Osteocyte (in vitro differentiated cells): ENCODE measurements at regions not wholly inside any gene's neighbourhood (a gene's known extent, or its start where the extent isn't known, plus 50 kb on each side); places are given as distances from the start of the nearest gene placed in this dataset.
"Not testable (repeated sequence)": the region's sequence is repeated elsewhere in the genome, so short reads cannot be mapped to it uniquely, and the experiment has no call there.

Experiments
- DNase-seq: peaks from one replicate; pipeline ENCODE4 v3.0.0; 2021; ENCODE audit warnings: mixed read lengths; ENCODE audit not compliant: unreplicated experiment; ENCODE audit errors: extremely low spot score
- H3K27ac Mint-ChIP-seq: one replicate; pipeline ENCODE4 v1.8.0; 2021; ENCODE audit warnings: mild to moderate bottlenecking, mixed read lengths; ENCODE audit not compliant: unreplicated experiment
- H3K27me3 Mint-ChIP-seq: one replicate; pipeline ENCODE4 v1.8.0; 2021; ENCODE audit warnings: mixed read lengths; ENCODE audit not compliant: unreplicated experiment
- H3K36me3 Mint-ChIP-seq: one replicate; pipeline ENCODE4 v1.8.0; 2021; ENCODE audit warnings: mixed read lengths; ENCODE audit not compliant: unreplicated experiment
- H3K4me1 Mint-ChIP-seq: one replicate; pipeline ENCODE4 v1.8.0; 2021; ENCODE audit warnings: mixed read lengths; ENCODE audit not compliant: unreplicated experiment
- H3K4me3 Mint-ChIP-seq: one replicate; pipeline ENCODE4 v1.8.0; 2021; ENCODE audit warnings: mild to moderate bottlenecking, moderate library complexity, mixed read lengths; ENCODE audit not compliant: unreplicated experiment
- H3K9me3 Mint-ChIP-seq: one replicate; pipeline ENCODE4 v1.8.0; 2021; ENCODE audit warnings: mixed read lengths; ENCODE audit not compliant: unreplicated experiment
- TF ChIP-seq, protein P1 (sequence below): fragments of 200-600 bp; sonication (generic); IDR thresholded peaks from 2 replicates; pipeline ENCODE4 v1.5.0; 2021; ENCODE audit warnings: antibody characterized with exemption, mild to moderate bottlenecking, moderate library complexity

DNA sequence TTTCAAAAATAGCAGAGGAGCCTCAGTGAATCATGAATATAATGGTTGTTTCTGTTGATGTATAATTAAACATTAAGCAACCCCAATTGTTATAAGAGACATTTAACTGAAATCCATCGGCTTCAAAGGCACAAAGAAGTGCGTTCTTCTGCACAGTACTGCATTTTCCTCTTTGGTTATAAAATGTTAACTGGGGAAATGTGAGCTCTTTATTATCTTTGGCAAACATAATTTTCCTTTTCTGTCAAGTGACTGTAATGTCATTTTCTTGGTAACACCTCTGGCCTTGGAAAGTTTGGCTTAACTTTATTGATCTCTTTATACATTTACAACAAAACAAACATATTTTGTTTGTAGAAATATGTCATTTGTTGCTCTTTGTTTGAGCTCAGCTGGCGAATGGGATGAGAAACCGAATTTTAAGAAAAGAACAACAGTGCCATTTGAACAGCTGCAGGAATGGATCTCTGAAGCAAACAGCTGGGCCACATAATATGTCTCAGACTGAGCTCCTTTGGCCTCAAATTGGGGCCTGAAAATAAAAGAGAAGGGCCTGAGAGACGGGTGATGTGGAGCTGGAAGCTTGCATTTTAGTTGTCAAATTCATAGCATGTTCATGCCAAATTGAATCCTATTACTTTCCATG, 427.0 kb upstream of the SPTLC3 start:
- H3K36me3 Mint-ChIP-seq, result no peaks in the 10 kb centered on the region
- DNase-seq, result no peak
- H3K4me1 Mint-ChIP-seq, result no peaks in the 10 kb centered on the region

DNA sequence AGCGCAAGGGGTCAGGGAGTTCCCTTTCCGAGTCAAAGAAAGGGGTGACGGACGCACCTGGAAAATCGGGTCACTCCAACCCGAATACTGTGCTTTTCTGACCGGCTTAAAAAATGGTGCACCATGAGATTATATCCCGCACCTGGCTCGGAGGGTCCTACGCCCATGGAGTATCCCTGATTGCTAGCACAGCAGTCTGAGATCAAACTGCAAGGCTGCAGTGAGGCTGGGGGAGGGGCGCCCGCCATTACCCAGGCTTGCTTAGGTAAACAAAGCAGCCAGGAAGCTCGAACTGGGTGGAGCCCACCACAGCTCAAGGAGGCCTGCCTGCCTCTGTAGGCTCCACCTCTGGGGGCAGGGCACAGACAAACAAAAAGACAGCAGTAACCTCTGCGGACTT, 426.1 kb upstream of the SPTLC3 start:
- not testable (repeated sequence) for H3K4me3 Mint-ChIP-seq, H3K4me1 Mint-ChIP-seq, DNase-seq, H3K9me3 Mint-ChIP-seq, H3K27ac Mint-ChIP-seq, H3K36me3 Mint-ChIP-seq, H3K27me3 Mint-ChIP-seq

More for the DNA sequence above, 427.0 kb upstream of the SPTLC3 start:
- Mint-ChIP-seq H3K27me3 (no peaks in the 10 kb centered on the region), H3K4me3 (no peak overlapping the region), H3K9me3 (peaks cover 4% of the 10 kb centered on the region), H3K27ac (no peak overlapping the region)
- TF ChIP-seq, protein P1, sequence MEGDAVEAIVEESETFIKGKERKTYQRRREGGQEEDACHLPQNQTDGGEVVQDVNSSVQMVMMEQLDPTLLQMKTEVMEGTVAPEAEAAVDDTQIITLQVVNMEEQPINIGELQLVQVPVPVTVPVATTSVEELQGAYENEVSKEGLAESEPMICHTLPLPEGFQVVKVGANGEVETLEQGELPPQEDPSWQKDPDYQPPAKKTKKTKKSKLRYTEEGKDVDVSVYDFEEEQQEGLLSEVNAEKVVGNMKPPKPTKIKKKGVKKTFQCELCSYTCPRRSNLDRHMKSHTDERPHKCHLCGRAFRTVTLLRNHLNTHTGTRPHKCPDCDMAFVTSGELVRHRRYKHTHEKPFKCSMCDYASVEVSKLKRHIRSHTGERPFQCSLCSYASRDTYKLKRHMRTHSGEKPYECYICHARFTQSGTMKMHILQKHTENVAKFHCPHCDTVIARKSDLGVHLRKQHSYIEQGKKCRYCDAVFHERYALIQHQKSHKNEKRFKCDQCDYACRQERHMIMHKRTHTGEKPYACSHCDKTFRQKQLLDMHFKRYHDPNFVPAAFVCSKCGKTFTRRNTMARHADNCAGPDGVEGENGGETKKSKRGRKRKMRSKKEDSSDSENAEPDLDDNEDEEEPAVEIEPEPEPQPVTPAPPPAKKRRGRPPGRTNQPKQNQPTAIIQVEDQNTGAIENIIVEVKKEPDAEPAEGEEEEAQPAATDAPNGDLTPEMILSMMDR, result no peak

DNA sequence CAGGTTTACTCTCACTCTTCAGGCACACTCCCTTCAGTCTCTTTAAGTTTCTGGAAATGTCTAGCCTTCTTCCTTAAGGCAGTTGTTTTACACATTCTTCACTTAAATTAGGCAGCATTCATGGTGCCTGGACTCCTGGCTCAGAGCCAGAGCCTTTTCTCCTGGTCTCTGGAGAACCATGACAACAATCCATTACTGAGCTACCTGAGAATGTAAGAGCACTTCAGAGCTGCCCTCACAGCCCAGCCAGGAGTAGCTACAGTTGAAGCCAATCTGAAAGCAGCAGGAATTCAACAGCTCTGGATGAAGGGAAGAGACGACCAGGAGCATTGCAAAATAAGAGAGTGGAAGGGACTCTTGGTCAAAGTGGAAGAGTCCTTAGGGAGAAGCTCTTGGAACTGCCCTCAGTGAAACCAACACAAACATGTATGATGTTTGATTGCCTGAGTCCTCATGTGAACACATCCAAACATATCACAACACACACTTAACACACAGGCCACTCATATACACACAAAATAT, 416.8 kb upstream of the SPTLC3 start:
- TF ChIP-seq, protein P1, result no peak
- DNase-seq, result no peak
- H3K4me1 Mint-ChIP-seq, result no peaks in the 10 kb centered on the region
- peaks cover 3% of the 10 kb centered on the region for H3K9me3 Mint-ChIP-seq
- H3K27ac Mint-ChIP-seq, result no peak overlapping the region
- H3K36me3 Mint-ChIP-seq, result no peaks in the 10 kb centered on the region
- H3K27me3 Mint-ChIP-seq, result no peaks in the 10 kb centered on the region
- no peak overlapping the region for H3K4me3 Mint-ChIP-seq

DNA sequence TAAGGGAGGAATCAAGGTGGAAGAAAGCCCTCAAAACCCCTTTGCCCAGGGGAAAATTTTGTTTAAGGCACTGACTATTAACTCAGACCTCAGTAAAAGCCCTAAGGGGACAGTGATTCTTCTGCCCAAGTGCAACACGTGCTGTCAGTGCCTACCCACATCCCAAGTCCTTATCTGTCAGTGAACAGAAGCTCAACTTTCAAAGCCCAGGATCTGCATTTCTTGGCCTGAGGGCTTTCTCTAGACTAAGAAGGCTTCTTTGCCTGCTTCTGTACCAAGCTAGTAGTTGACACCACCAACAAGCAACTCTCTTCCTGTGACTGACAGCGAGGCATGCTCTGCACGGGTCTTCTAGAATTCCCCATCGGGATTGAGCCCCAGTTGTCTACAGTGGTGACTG, 416.0 kb upstream of the SPTLC3 start:
- H3K36me3 Mint-ChIP-seq, result no peaks in the 10 kb centered on the region
- no peak overlapping the region for H3K27ac Mint-ChIP-seq

DNA sequence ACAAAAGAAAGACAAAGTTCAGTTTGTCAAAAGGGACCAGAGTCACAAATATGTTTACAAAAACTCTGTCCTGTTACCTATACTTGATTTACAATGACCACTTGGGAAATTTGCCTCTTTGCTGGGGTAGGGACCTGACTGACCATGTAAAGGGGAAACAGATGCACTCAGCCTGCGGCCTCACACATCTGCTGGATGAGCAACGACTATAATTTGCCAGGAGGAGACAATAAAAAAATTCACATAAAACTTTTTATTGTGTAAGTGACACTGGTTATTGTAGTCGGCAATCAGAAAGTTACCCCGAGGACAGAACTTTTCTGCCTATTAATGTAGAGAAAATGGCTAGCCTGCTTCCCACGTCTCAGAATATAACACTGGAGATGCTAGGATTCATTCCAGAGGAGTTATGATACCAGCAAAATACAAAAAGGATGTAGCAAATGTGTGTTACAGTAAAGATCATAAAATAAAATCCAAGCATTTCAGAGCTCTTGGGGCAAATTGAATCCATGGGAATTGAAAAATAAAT, 415.4 kb upstream of the SPTLC3 start:
- no peaks in the 10 kb centered on the region for H3K4me1 Mint-ChIP-seq
- peaks cover 3% of the 10 kb centered on the region for H3K9me3 Mint-ChIP-seq
- TF ChIP-seq, protein P1, result no peak
- H3K4me3 Mint-ChIP-seq, result no peak overlapping the region
- no peaks in the 10 kb centered on the region for H3K27me3 Mint-ChIP-seq
- DNase-seq, result no peak
- no peaks in the 10 kb centered on the region for H3K36me3 Mint-ChIP-seq
- H3K27ac Mint-ChIP-seq, result no peak overlapping the region

More for the DNA sequence above, 416.0 kb upstream of the SPTLC3 start:
- H3K9me3 Mint-ChIP-seq, result peaks cover 3% of the 10 kb centered on the region
- no peak overlapping the region for H3K4me3 Mint-ChIP-seq
- TF ChIP-seq, protein P1, result no peak
- H3K4me1 Mint-ChIP-seq, result no peaks in the 10 kb centered on the region
- no peak for DNase-seq
- no peaks in the 10 kb centered on the region for H3K27me3 Mint-ChIP-seq
